T-cell (primary cell): ENCODE measurements at regions not wholly inside any gene's neighbourhood (a gene's known extent, or its start where the extent isn't known, plus 50 kb on each side); places are given as distances from the start of the nearest gene placed in this dataset.

Source experiments
- ATAC-seq, 4 experiments: fragments of 200-7000 bp in 3 of 4; fragments of 150-1000 bp in 1 of 4; cut with Tn5 transposase; replicated peaks in 1 of 4; 1 replicate in 3 of 4; 2 replicates in 1 of 4; pipeline ENCODE4 v1.10.0; 2021; ENCODE audit warnings: moderate library complexity in 3 of 4, mild to moderate bottlenecking in 2 of 4, moderate number of reproducible peaks in 1 of 4
- CTCF ChIA-PET, 2 donors: fragments of 300-600 bp; sonication (Branson Sonifier 250); formaldehyde crosslinking; loops; one replicate each; lab custom pipeline; 2022; ENCODE audit warnings: antibody characterized with exemption in 2 of 2; lab: Charles Lee
- POLR2A ChIA-PET, 2 donors: fragments of 300-600 bp; sonication (Branson Sonifier 250); formaldehyde crosslinking; loops; one replicate each; lab custom pipeline; 2022; ENCODE audit warnings: antibody characterized with exemption in 2 of 2; lab: Charles Lee
- DNase-seq, 35 experiments: peaks; one replicate each; pipeline versions ENCODE4 v3.0.0 to v3.0.0-alpha.2; 2013 to 2023
- H3K27ac ChIP-seq: one replicate; pipeline ENCODE4 v1.5.1; 2013; ENCODE audit warnings: low read length
- H3K27me3 ChIP-seq, 2 experiments: replicated peaks in 1 of 2; 1 replicate in 1 of 2; 2 replicates in 1 of 2; pipeline versions ENCODE4 v1.6.1 to v1.7.0; 2013; ENCODE audit warnings: low read length in 1 of 2, mixed read lengths in 1 of 2; ENCODE audit not compliant: control insufficient read depth in 2 of 2, insufficient read depth in 2 of 2; ENCODE audit errors: extremely low read depth in 1 of 2
- H3K36me3 ChIP-seq, 2 donors: 1 replicate in 1 of 2; 2 replicates in 1 of 2; pipeline versions ENCODE4 v1.6.1 to v1.7.0; 2013; ENCODE audit warnings: low read length in 1 of 2; ENCODE audit not compliant: control insufficient read depth in 2 of 2, insufficient read depth in 1 of 2; ENCODE audit errors: extremely low read depth in 1 of 2
- H3K4me1 ChIP-seq, 2 experiments: 1 replicate in 1 of 2; 2 replicates in 1 of 2; pipeline versions ENCODE4 v1.6.1 to v1.7.0; 2013; ENCODE audit warnings: low read length in 2 of 2, mixed read lengths in 1 of 2; ENCODE audit not compliant: insufficient read depth in 2 of 2, control insufficient read depth in 1 of 2; ENCODE audit errors: extremely low read depth in 1 of 2
- H3K4me3 ChIP-seq, 2 donors: 1 replicate in 1 of 2; 2 replicates in 1 of 2; pipeline versions ENCODE4 v1.5.1 to v1.7.0; 2013; ENCODE audit warnings: mild to moderate bottlenecking in 2 of 2, low read length in 1 of 2, moderate library complexity in 1 of 2; ENCODE audit not compliant: control insufficient read depth in 1 of 2; ENCODE audit errors: extremely low read depth in 1 of 2
- H3K9me3 ChIP-seq: 2 replicates; pipeline ENCODE4 v1.7.0; 2013
- H3K27ac Mint-ChIP-seq, 2 donors: one replicate each; pipeline ENCODE4 v1.8.0; 2020 to 2021; ENCODE audit warnings: mild to moderate bottlenecking in 2 of 2, mixed read lengths in 2 of 2
- H3K27me3 Mint-ChIP-seq, 2 donors: one replicate each; pipeline ENCODE4 v1.8.0; 2021 to 2022; ENCODE audit warnings: mixed read lengths in 2 of 2
- H3K36me3 Mint-ChIP-seq: one replicate; pipeline ENCODE4 v1.8.0; 2021; ENCODE audit warnings: mixed read lengths
- H3K4me1 Mint-ChIP-seq, 3 donors: one replicate each; pipeline ENCODE4 v1.8.0; 2020 to 2022; ENCODE audit warnings: mixed read lengths in 3 of 3, mild to moderate bottlenecking in 1 of 3
- H3K4me3 Mint-ChIP-seq, 3 donors: one replicate each; pipeline ENCODE4 v1.8.0; 2020 to 2022; ENCODE audit warnings: mild to moderate bottlenecking in 3 of 3, mixed read lengths in 3 of 3, moderate library complexity in 3 of 3
- H3K9me3 Mint-ChIP-seq, 3 donors: one replicate each; pipeline ENCODE4 v1.8.0; 2020 to 2022; ENCODE audit warnings: mixed read lengths in 3 of 3
- WGBS: methylation state at CpG from one replicate; pipeline ENCODE4 v1.1.5; 2013; ENCODE audit warnings: missing lambda C conversion rate; ENCODE audit not compliant: insufficient coverage; 5-methylcytosine and 5-hydroxymethylcytosine counted together

- H3K27ac Mint-ChIP-seq: no peak overlapping the region
- ChIA-PET CTCF (no interaction called here), POLR2A (no interaction called here)
- H3K27me3 Mint-ChIP-seq: no peaks in the 10 kb centered on the region
- H3K4me3 Mint-ChIP-seq: no peak overlapping the region
- peaks cover 0 to 8% (median 0%) of the 10 kb centered on the region in 3 donors for H3K9me3 Mint-ChIP-seq
- no peaks in the 10 kb centered on the region for H3K36me3 Mint-ChIP-seq
- ATAC-seq (no peak), DNase-seq (no peak)
- Histone ChIP-seq H3K4me1 (no peaks in the 10 kb centered on the region), H3K27me3 (no peaks in the 10 kb centered on the region), H3K9me3 (no peaks in the 10 kb centered on the region), H3K27ac (no peak overlapping the region), H3K4me3 (no peak overlapping the region), H3K36me3 (no peaks in the 10 kb centered on the region)
- no peaks in the 10 kb centered on the region for H3K4me1 Mint-ChIP-seq
These were observed 607.4 kb downstream of the HACE1 start for GRCh38 chr6:104252276-104252675.

GRCh38 chr6:104251651-104252050, 608.1 kb downstream of the HACE1 start:
- CTCF ChIA-PET: no interaction called here
- no peaks in the 10 kb centered on the region for H3K9me3 ChIP-seq
- H3K27me3 ChIP-seq: no peaks in the 10 kb centered on the region
- no peak for DNase-seq
- Mint-ChIP-seq H3K36me3 (no peaks in the 10 kb centered on the region), H3K4me3 (no peak overlapping the region), H3K9me3 (peaks cover 0 to 8% (median 0%) of the 10 kb centered on the region in 3 donors), H3K27ac (no peak overlapping the region), H3K27me3 (no peaks in the 10 kb centered on the region), H3K4me1 (no peaks in the 10 kb centered on the region)
- no peak overlapping the region for H3K4me3 ChIP-seq
- WGBS: 49% methylated on average over 2 of the region's 2 CpGs
- POLR2A ChIA-PET: no interaction called here
- no peak for ATAC-seq
- H3K27ac ChIP-seq: no peak overlapping the region
- no peaks in the 10 kb centered on the region for H3K4me1 ChIP-seq
- H3K36me3 ChIP-seq: no peaks in the 10 kb centered on the region

GRCh38 chr6:104240865-104241264, 618.9 kb downstream of the HACE1 start:
- Histone ChIP-seq H3K27ac (no peak overlapping the region), H3K9me3 (no peaks in the 10 kb centered on the region), H3K4me3 (no peak overlapping the region), H3K36me3 (no peaks in the 10 kb centered on the region), H3K4me1 (no peaks in the 10 kb centered on the region), H3K27me3 (no peaks in the 10 kb centered on the region)
- ATAC-seq (no peak), DNase-seq (no peak)
- CTCF ChIA-PET: no interaction called here
- 100% methylated on average over 1 of the region's 2 CpGs for WGBS
- H3K9me3 Mint-ChIP-seq: peaks cover 0 to 18% (median 3%) of the 10 kb centered on the region in 3 donors
- H3K27me3 Mint-ChIP-seq: peaks cover 0 to 4% of the 10 kb centered on the region in 2 donors
- POLR2A ChIA-PET: no interaction called here
- H3K4me1 Mint-ChIP-seq: no peaks in the 10 kb centered on the region
- no peak overlapping the region for H3K27ac Mint-ChIP-seq
- no peaks in the 10 kb centered on the region for H3K36me3 Mint-ChIP-seq
- no peak overlapping the region for H3K4me3 Mint-ChIP-seq

- WGBS: 87% methylated on average over 5 of the region's 5 CpGs
- no peak overlapping the region for H3K4me3 Mint-ChIP-seq
- DNase-seq (no peak), ATAC-seq (no peak)
- Histone ChIP-seq H3K27me3 (no peaks in the 10 kb centered on the region), H3K4me3 (no peak overlapping the region), H3K4me1 (no peaks in the 10 kb centered on the region), H3K9me3 (no peaks in the 10 kb centered on the region), H3K36me3 (no peaks in the 10 kb centered on the region), H3K27ac (no peak overlapping the region)
- POLR2A ChIA-PET: no interaction called here
- no peaks in the 10 kb centered on the region for H3K36me3 Mint-ChIP-seq
- H3K27ac Mint-ChIP-seq: no peak overlapping the region
- peaks cover 0 to 18% (median 0%) of the 10 kb centered on the region in 3 donors for H3K9me3 Mint-ChIP-seq
- no peaks in the 10 kb centered on the region for H3K4me1 Mint-ChIP-seq
- peaks cover 0 to 4% of the 10 kb centered on the region in 2 donors for H3K27me3 Mint-ChIP-seq
- CTCF ChIA-PET: no interaction called here
These were observed 619.7 kb downstream of the HACE1 start for GRCh38 chr6:104239971-104240370.

GRCh38 chr6:104229057-104229456, 630.7 kb downstream of the HACE1 start:
- no peaks in the 10 kb centered on the region for H3K9me3 Mint-ChIP-seq
- Histone ChIP-seq H3K4me3 (no peak overlapping the region), H3K27ac (no peak overlapping the region), H3K27me3 (no peaks in the 10 kb centered on the region), H3K36me3 (no peaks in the 10 kb centered on the region), H3K4me1 (no peaks in the 10 kb centered on the region), H3K9me3 (no peaks in the 10 kb centered on the region)
- ChIA-PET CTCF (no interaction called here), POLR2A (no interaction called here)
- no peak for DNase-seq
- WGBS: no CpG with 5 or more reads among the region's 3 CpGs
- no peak for ATAC-seq
- no peak overlapping the region for H3K4me3 Mint-ChIP-seq
- H3K27me3 Mint-ChIP-seq: no peaks in the 10 kb centered on the region
- H3K36me3 Mint-ChIP-seq: no peaks in the 10 kb centered on the region
- no peaks in the 10 kb centered on the region for H3K4me1 Mint-ChIP-seq
- no peak overlapping the region for H3K27ac Mint-ChIP-seq

- no peaks in the 10 kb centered on the region for H3K27me3 Mint-ChIP-seq
These were observed 632.2 kb downstream of the HACE1 start for GRCh38 chr6:104227508-104227907.

GRCh38 chr6:104226790-104227446, 632.8 kb downstream of the HACE1 start:
- Mint-ChIP-seq H3K27ac (no peak overlapping the region), H3K9me3 (no peaks in the 10 kb centered on the region), H3K27me3 (no peaks in the 10 kb centered on the region), H3K4me3 (no peak overlapping the region), H3K4me1 (no peaks in the 10 kb centered on the region), H3K36me3 (no peaks in the 10 kb centered on the region)
- no peaks in the 10 kb centered on the region for H3K36me3 ChIP-seq
- CTCF ChIA-PET: no interaction called here
- H3K27me3 ChIP-seq: no peaks in the 10 kb centered on the region
- H3K9me3 ChIP-seq: no peaks in the 10 kb centered on the region
- POLR2A ChIA-PET: no interaction called here
- no peaks in the 10 kb centered on the region for H3K4me1 ChIP-seq
- no peak overlapping the region for H3K27ac ChIP-seq
- WGBS: no CpG with 5 or more reads among the region's 4 CpGs
- ATAC-seq (no peak), DNase-seq (no peak)
- H3K4me3 ChIP-seq: no peak overlapping the region

More at GRCh38 chr6:104227508-104227907, 632.2 kb downstream of the HACE1 start:
- CTCF ChIA-PET: no interaction called here
- DNase-seq (no peak), ATAC-seq (no peak)
- H3K4me1 Mint-ChIP-seq: no peaks in the 10 kb centered on the region
- Histone ChIP-seq H3K36me3 (no peaks in the 10 kb centered on the region), H3K27me3 (no peaks in the 10 kb centered on the region), H3K27ac (no peak overlapping the region), H3K4me1 (no peaks in the 10 kb centered on the region), H3K9me3 (no peaks in the 10 kb centered on the region), H3K4me3 (no peak overlapping the region)
- no peaks in the 10 kb centered on the region for H3K9me3 Mint-ChIP-seq
- no CpG with 5 or more reads among the region's 2 CpGs for WGBS
- no peaks in the 10 kb centered on the region for H3K36me3 Mint-ChIP-seq
- H3K27ac Mint-ChIP-seq: no peak overlapping the region
- H3K4me3 Mint-ChIP-seq: no peak overlapping the region
- POLR2A ChIA-PET: no interaction called here
